GM12878 (cell line): ENCODE measurements at regions not wholly inside any gene's neighbourhood (a gene's known extent, or its start where the extent isn't known, plus 50 kb on each side); places are given as distances from the start of the nearest gene placed in this dataset.

Experiments used
- ATAC-seq: fragments of 200-7000 bp; cut with Tn5 transposase; 3 replicates; pipeline ENCODE4 v1.9.1; 2020; ENCODE audit warnings: mild to moderate bottlenecking, moderate library complexity
- BruUV-seq: library from RNA; stranded (reverse); fragments of 400-500 nt; replicated peaks from 2 replicates; lab custom pipeline; 2021; lab: Mats Ljungman, UMichigan
- CTCF ChIA-PET: fragments of 300-600 bp; sonication (Branson Sonifier 250); formaldehyde crosslinking; extraction: SDS; loops from one replicate; lab custom pipeline; 2021; ENCODE audit warnings: inconsistent platforms; lab: Yijun Ruan, JAX
- POLR2A ChIA-PET: fragments of 350-600 bp; formaldehyde crosslinking; extraction: SDS; loops from one replicate; lab custom pipeline; 2021; ENCODE audit warnings: inconsistent platforms; lab: Charles Lee
- RAD21 ChIA-PET: fragments of 300-600 bp; sonication (Branson Sonifier 250); formaldehyde crosslinking; loops from one replicate; lab custom pipeline; 2023; ENCODE audit warnings: antibody characterized with exemption; ENCODE audit not compliant: unreplicated experiment; lab: Charles Lee
- SMC1A ChIA-PET: fragments of 300-600 bp; sonication (Branson Sonifier 250); formaldehyde crosslinking; loops from one replicate; lab custom pipeline; 2023; ENCODE audit not compliant: unreplicated experiment, uncharacterized antibody; lab: Charles Lee
- DNase-seq: peaks from one replicate; pipeline ENCODE4 v3.0.0-alpha.2; 2011; ENCODE audit warnings: low read depth, low spot score
- FAIRE-seq: peaks from 3 replicates; lab custom pipeline; 2011; peaks lifted over from hg19 to GRCh38; lab: Jason Lieb, UNC
- H2AFZ ChIP-seq: 2 replicates; pipeline ENCODE4 v1.6.0; 2011; ENCODE audit warnings: low read depth, low read length, control low read depth; ENCODE audit not compliant: control insufficient read depth
- H3K27ac ChIP-seq: 2 replicates; pipeline ENCODE4 v1.5.1; 2011; ENCODE audit warnings: control low read depth; ENCODE audit not compliant: control insufficient read depth, insufficient read depth
- H3K27me3 ChIP-seq, 2 experiments: replicated peaks in 1 of 2; 2 replicates each; pipeline versions ENCODE4 v1.6.0 to v1.6.1; 2011; ENCODE audit warnings: low read length in 1 of 2; ENCODE audit not compliant: control insufficient read depth in 2 of 2, insufficient read depth in 2 of 2
- H3K36me3 ChIP-seq, 2 experiments: 2 replicates each; pipeline ENCODE4 v1.5.1; 2011; ENCODE audit warnings: low read length in 1 of 2; ENCODE audit not compliant: control insufficient read depth in 2 of 2, insufficient read depth in 2 of 2
- H3K4me1 ChIP-seq: 2 replicates; pipeline ENCODE4 v1.6.1; 2011; ENCODE audit warnings: mild to moderate bottlenecking, low read length, moderate library complexity, mixed read lengths; ENCODE audit not compliant: control insufficient read depth, insufficient read depth
- H3K4me2 ChIP-seq: 2 replicates; pipeline ENCODE4 v1.6.0; 2011; ENCODE audit warnings: control low read depth; ENCODE audit not compliant: control insufficient read depth, insufficient read depth
- H3K4me3 ChIP-seq: fragments of 200-600 bp; sonication (generic); 2 replicates; pipeline ENCODE4 v1.5.1; 2016
- H3K79me2 ChIP-seq: 2 replicates; pipeline ENCODE4 v1.6.0; 2011; ENCODE audit warnings: low read length; ENCODE audit not compliant: control insufficient read depth, insufficient read depth
- H3K9ac ChIP-seq: 2 replicates; pipeline ENCODE4 v1.8.0; 2011; ENCODE audit warnings: low read length, control low read depth, mixed read lengths; ENCODE audit not compliant: control insufficient read depth, insufficient read depth
- H3K9me3 ChIP-seq: replicated peaks from 3 replicates; pipeline ENCODE4 v1.5.1; 2011; ENCODE audit warnings: mild to moderate bottlenecking, low read length; ENCODE audit not compliant: control insufficient read depth, insufficient read depth
- H4K20me1 ChIP-seq: 2 replicates; pipeline ENCODE4 v1.6.0; 2011; ENCODE audit not compliant: control insufficient read depth, insufficient read depth
- BRCA1 ChIP-seq: IDR thresholded peaks from 2 replicates; pipeline ENCODE4 v1.6.1; 2011; ENCODE audit warnings: low read depth, low read length, improper control_type of control experiment
- FOS ChIP-seq: IDR thresholded peaks from 3 replicates; pipeline ENCODE4 v1.6.1; 2011; ENCODE audit warnings: borderline replicate concordance; ENCODE audit not compliant: insufficient read length; ENCODE audit errors: extremely low read depth
- HDAC2 ChIP-seq: fragments of 200-600 bp; sonication (generic); IDR thresholded peaks from 2 replicates; pipeline ENCODE4 v1.6.1; 2017
- KAT2A ChIP-seq: conservative IDR thresholded peaks from 2 replicates; pipeline ENCODE4 v1.6.1; 2011; ENCODE audit warnings: low read depth, low read length; ENCODE audit not compliant: control insufficient read depth
- KDM1A ChIP-seq: fragments of 200-600 bp; sonication (generic); IDR thresholded peaks from 2 replicates; pipeline ENCODE4 v1.6.1; 2016; ENCODE audit warnings: borderline replicate concordance
- NFYA ChIP-seq: IDR thresholded peaks from 2 replicates; pipeline ENCODE4 v1.6.1; 2011; ENCODE audit warnings: low read depth, mild to moderate bottlenecking, low read length, improper control_type of control experiment, borderline replicate concordance
- PML ChIP-seq: IDR thresholded peaks from 2 replicates; pipeline ENCODE4 v1.6.1; 2012; ENCODE audit warnings: low read length, inconsistent platforms
- RCOR1 ChIP-seq: conservative IDR thresholded peaks from 2 replicates; pipeline ENCODE4 v1.6.1; 2012; ENCODE audit warnings: low read depth, low read length, improper control_type of control experiment
- RELB ChIP-seq: fragments of 450-650 bp; IDR thresholded peaks from 2 replicates; pipeline ENCODE4 v1.6.1; 2017; ENCODE audit warnings: low read depth, mild to moderate bottlenecking, moderate library complexity
- TARDBP ChIP-seq: IDR thresholded peaks from 2 replicates; pipeline ENCODE4 v1.6.1; 2016; ENCODE audit warnings: borderline replicate concordance
- ZBED1 ChIP-seq: IDR thresholded peaks from 2 replicates; pipeline ENCODE4 v1.6.1; 2016; ENCODE audit warnings: borderline replicate concordance
- WGBS: methylation state at CpG from one replicate; pipeline ENCODE4 v1.1.6; 2016; ENCODE audit warnings: low lambda C conversion rate; ENCODE audit not compliant: insufficient replicate concordance, insufficient coverage; ENCODE audit errors: missing lambda C conversion rate; 5-methylcytosine and 5-hydroxymethylcytosine counted together
- in situ Hi-C: fragments of 300-500 bp; cut with MboI; formaldehyde crosslinking; loops from 9 replicates; pipeline ENCODE4 v1.14.3; 2018; ENCODE audit warnings: mixed read lengths
- intact Hi-C: fragments of 100-400 bp; cut with micrococcal nuclease; formaldehyde crosslinking; loops from one replicate; pipeline ENCODE4 v1.14.2; 2022; ENCODE audit not compliant: unreplicated experiment

GRCh38 chr14:36066636-36067035 is 109.9 kb downstream of the PTCSC3 start:
- no peak for ATAC-seq
- Histone ChIP-seq H3K4me2 (no peak overlapping the region), H3K9ac (no peak overlapping the region), H3K27me3 (no peaks in the 10 kb centered on the region; a peak in 1 of 4 replicates), H3K4me1 (no peaks in the 10 kb centered on the region)
- BruUV-seq, result no TSS peak
- RAD21 ChIA-PET, result no interaction called here
- WGBS, result 65% methylated on average over 4 of the region's 4 CpGs
- intact Hi-C loops (no loop called here), in situ Hi-C loops (loop anchor here (5.0 to 10.0 kb wide), 3 partner anchors 184 to 538 kb away; no protein-coding TSS in a partner anchor)
- no peak for TF ChIP-seq KAT2A
- TF ChIP-seq, all 136 proteins: peak for 0
- no peak overlapping the region for H3K4me3 ChIP-seq
- no peaks in the 10 kb centered on the region for H3K79me2 ChIP-seq
- H4K20me1 ChIP-seq, result no peaks in the 10 kb centered on the region
- ChIA-PET CTCF (interaction anchor here (10.4 kb wide), 1 partner anchor 186 kb away, joined by 224 read pairs; no protein-coding TSS in a partner anchor), SMC1A (interaction anchor here (2.2 kb wide), 1 partner anchor 184 kb away, joined by 6 read pairs; no protein-coding TSS in a partner anchor), POLR2A (no interaction called here)
- no peaks in the 10 kb centered on the region for H3K36me3 ChIP-seq
- no peaks in the 10 kb centered on the region for H3K9me3 ChIP-seq
- DNase-seq (no peak), FAIRE-seq (no peak)
- no peak overlapping the region for H3K27ac ChIP-seq
- no peak overlapping the region for H2AFZ ChIP-seq

GRCh38 chr14:36065831-36066230 is 110.7 kb downstream of the PTCSC3 start:
- FAIRE-seq, result no peak

More at GRCh38 chr14:36065831-36066230, 110.7 kb downstream of the PTCSC3 start:
- H3K4me1 ChIP-seq, result no peaks in the 10 kb centered on the region
- intact Hi-C loops (no loop called here), in situ Hi-C loops (loop anchor here (5.0 to 10.0 kb wide), 3 partner anchors 184 to 539 kb away; no protein-coding TSS in a partner anchor)
- ChIA-PET CTCF (interaction anchor here (0.7 to 10.4 kb wide), 2 partner anchors 30 to 185 kb away, joined by 3 to 224 read pairs; no protein-coding TSS in a partner anchor), POLR2A (no interaction called here), RAD21 (no interaction called here), SMC1A (interaction anchor here (2.2 kb wide), 1 partner anchor 183 kb away, joined by 6 read pairs; no protein-coding TSS in a partner anchor)
- ATAC-seq (no peak), DNase-seq (no peak)
- no peak overlapping the region for H3K27ac ChIP-seq
- no peak overlapping the region for H3K4me2 ChIP-seq
- H3K36me3 ChIP-seq, result no peaks in the 10 kb centered on the region
- no peaks in the 10 kb centered on the region for H3K79me2 ChIP-seq
- no peak overlapping the region for H3K9ac ChIP-seq
- H3K27me3 ChIP-seq, result no peaks in the 10 kb centered on the region; a peak in 1 of 4 replicates
- TF ChIP-seq PML (no peak), RCOR1 (no peak), ZBED1 (no peak), HDAC2 (no peak), RELB (no peak), NFYA (no peak), TARDBP (no peak), FOS (no peak), BRCA1 (no peak), KDM1A (no peak)
- 40% methylated on average over 3 of the region's 3 CpGs for WGBS
- H4K20me1 ChIP-seq, result no peaks in the 10 kb centered on the region
- no peak overlapping the region for H3K4me3 ChIP-seq
- no peaks in the 10 kb centered on the region for H3K9me3 ChIP-seq
- no TSS peak for BruUV-seq
- no peak overlapping the region for H2AFZ ChIP-seq
